ENCODE measurements at regions not wholly inside any gene's neighbourhood (a gene's known extent, or its start where the extent isn't known, plus 50 kb on each side); places are given as distances from the start of the nearest gene placed in this dataset.
"Not testable (repeated sequence)": the region's sequence is repeated elsewhere in the genome, so short reads cannot be mapped to it uniquely, and the experiment has no call there.

GRCh38 chr21:19120591-19120990 lies 717.0 kb upstream of the TMPRSS15 start:
- no peak for DNase-seq

- no peak for DNase-seq
Observed at GRCh38 chr21:19122356-19122755, 718.8 kb upstream of the TMPRSS15 start.

- DNase-seq: no peak
Observed at GRCh38 chr21:19123053-19123452, 719.5 kb upstream of the TMPRSS15 start.

GRCh38 chr21:19123525-19123924 lies 719.9 kb upstream of the TMPRSS15 start:
- no peak for DNase-seq

- DNase-seq: no peak
Observed at GRCh38 chr21:19124691-19125090, 721.1 kb upstream of the TMPRSS15 start.

GRCh38 chr21:19130379-19131028 lies 726.9 kb upstream of the TMPRSS15 start:
- no peak for DNase-seq

GRCh38 chr21:19141511-19141910 lies 737.9 kb upstream of the TMPRSS15 start:
- no peak for DNase-seq

GRCh38 chr21:19145682-19146293 lies 742.2 kb upstream of the TMPRSS15 start:
- DNase-seq: no peak

- no peak for DNase-seq
Observed at GRCh38 chr21:19148056-19148455, 744.5 kb upstream of the TMPRSS15 start.

GRCh38 chr21:19171585-19171984 lies 768.0 kb upstream of the TMPRSS15 start:
- no peak for DNase-seq

- DNase-seq: no peak
Observed at GRCh38 chr21:19181604-19182140, 778.1 kb upstream of the TMPRSS15 start.

GRCh38 chr21:19197950-19198349 lies 794.4 kb upstream of the TMPRSS15 start:
- DNase-seq: no peak

- no peak for DNase-seq
Observed at GRCh38 chr21:19198801-19199200, 795.2 kb upstream of the TMPRSS15 start.

GRCh38 chr21:19218163-19218562 lies 814.6 kb upstream of the TMPRSS15 start:
- DNase-seq: no peak

- DNase-seq: no peak
Observed at GRCh38 chr21:19224090-19224489, 820.5 kb upstream of the TMPRSS15 start.

- no peak for DNase-seq
Observed at GRCh38 chr21:19228226-19228625, 824.6 kb upstream of the TMPRSS15 start.

GRCh38 chr21:19233841-19234240 lies 830.3 kb upstream of the TMPRSS15 start:
- not testable (repeated sequence) for DNase-seq

- DNase-seq: no peak
Observed at GRCh38 chr21:19236209-19236608, 832.6 kb upstream of the TMPRSS15 start.

- no peak for DNase-seq
Observed at GRCh38 chr21:19237608-19238007, 834.0 kb upstream of the TMPRSS15 start.

GRCh38 chr21:19239696-19240095 lies 836.1 kb upstream of the TMPRSS15 start:
- DNase-seq: no peak

GRCh38 chr21:19244502-19245187 lies 841.1 kb upstream of the TMPRSS15 start:
- DNase-seq: no peak

GRCh38 chr21:19245188-19245580 lies 841.6 kb upstream of the TMPRSS15 start:
- DNase-seq: no peak

GRCh38 chr21:19246018-19246417 lies 842.4 kb upstream of the TMPRSS15 start:
- DNase-seq: no peak

Measured in 8988T (cell line).